Activated CD4-positive, alpha-beta T cell treated with anti-CD3 and anti-CD28 coated beads, Interleukin-2, amount 10 ng/mL, durations not matched to agents 24 days and 14 days (primary cell): ENCODE measurements at regions not wholly inside any gene's neighbourhood (a gene's known extent, or its start where the extent isn't known, plus 50 kb on each side); places are given as distances from the start of the nearest gene placed in this dataset.
"Not testable (repeated sequence)": the region's sequence is repeated elsewhere in the genome, so short reads cannot be mapped to it uniquely, and the experiment has no call there.

Experiments
- DNase-seq: peaks from one replicate; pipeline ENCODE4 v3.0.0; 2022
- H3K27ac Mint-ChIP-seq: one replicate; pipeline ENCODE4 v1.8.0; 2022; ENCODE audit warnings: mild to moderate bottlenecking, mixed read lengths
- H3K27me3 Mint-ChIP-seq: one replicate; pipeline ENCODE4 v1.8.0; 2022; ENCODE audit warnings: mixed read lengths
- H3K36me3 Mint-ChIP-seq: one replicate; pipeline ENCODE4 v1.8.0; 2022; ENCODE audit warnings: low read depth, mild to moderate bottlenecking, mixed read lengths
- H3K4me1 Mint-ChIP-seq: one replicate; pipeline ENCODE4 v1.8.0; 2021; ENCODE audit warnings: mixed read lengths
- H3K4me3 Mint-ChIP-seq: one replicate; pipeline ENCODE4 v1.8.0; 2022; ENCODE audit warnings: mild to moderate bottlenecking, moderate library complexity, mixed read lengths
- H3K9me3 Mint-ChIP-seq: one replicate; pipeline ENCODE4 v1.8.0; 2021; ENCODE audit warnings: mixed read lengths
- intact Hi-C: fragments of 100-400 bp; cut with micrococcal nuclease; formaldehyde crosslinking; loops from one replicate; pipeline ENCODE4 v1.15.1; 2023

DNA sequence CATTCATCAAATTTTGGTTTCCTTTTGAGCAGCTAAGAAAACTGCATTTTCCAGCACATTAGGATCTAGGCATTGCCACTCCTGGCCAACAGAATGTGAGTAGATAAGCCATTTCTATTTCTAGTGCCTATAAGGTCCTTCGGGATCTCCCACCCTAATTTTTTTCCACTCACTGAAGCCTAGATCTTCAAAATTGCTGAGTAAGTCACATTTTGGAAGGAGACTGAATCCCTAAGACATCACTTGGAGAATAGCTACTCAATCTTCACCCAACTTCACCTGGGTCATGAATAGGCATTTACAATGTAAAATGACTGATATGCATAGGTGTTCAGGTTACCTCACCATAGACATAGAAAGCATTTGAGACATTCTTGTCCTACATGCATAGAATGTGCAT, 548.1 kb upstream of the GYPC start:
- H3K4me3 Mint-ChIP-seq: no peak overlapping the region
- DNase-seq: no peak
- H3K27me3 Mint-ChIP-seq: no peaks in the 10 kb centered on the region
- intact Hi-C loops: no loop called here
- H3K27ac Mint-ChIP-seq: no peak overlapping the region
- no peaks in the 10 kb centered on the region for H3K36me3 Mint-ChIP-seq
- no peaks in the 10 kb centered on the region for H3K4me1 Mint-ChIP-seq
- H3K9me3 Mint-ChIP-seq: no peaks in the 10 kb centered on the region

DNA sequence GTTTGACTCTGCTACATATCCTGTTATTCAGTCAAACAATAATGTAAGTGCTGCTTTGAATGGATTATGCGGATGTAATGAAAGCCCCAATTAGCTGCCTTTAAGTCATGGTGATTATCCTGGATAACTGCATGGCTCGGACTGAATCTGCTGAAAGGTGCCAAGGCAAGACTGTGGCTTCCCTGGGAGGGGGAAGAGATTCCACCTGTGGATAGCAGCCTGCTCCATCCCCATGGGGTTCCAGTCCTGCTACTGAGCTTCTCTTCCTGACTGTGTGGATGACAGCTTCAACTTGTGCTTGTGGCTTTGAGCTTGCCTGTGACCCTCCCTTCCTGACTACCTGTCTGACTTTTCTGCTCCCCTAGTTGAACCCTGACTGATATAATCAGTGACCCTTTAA, 540.0 kb upstream of the GYPC start:
- no peaks in the 10 kb centered on the region for H3K9me3 Mint-ChIP-seq
- H3K27me3 Mint-ChIP-seq: no peaks in the 10 kb centered on the region
- H3K4me1 Mint-ChIP-seq: no peaks in the 10 kb centered on the region
- no peak for DNase-seq
- no peaks in the 10 kb centered on the region for H3K36me3 Mint-ChIP-seq
- intact Hi-C loops: no loop called here
- H3K4me3 Mint-ChIP-seq: no peak overlapping the region
- H3K27ac Mint-ChIP-seq: no peak overlapping the region

DNA sequence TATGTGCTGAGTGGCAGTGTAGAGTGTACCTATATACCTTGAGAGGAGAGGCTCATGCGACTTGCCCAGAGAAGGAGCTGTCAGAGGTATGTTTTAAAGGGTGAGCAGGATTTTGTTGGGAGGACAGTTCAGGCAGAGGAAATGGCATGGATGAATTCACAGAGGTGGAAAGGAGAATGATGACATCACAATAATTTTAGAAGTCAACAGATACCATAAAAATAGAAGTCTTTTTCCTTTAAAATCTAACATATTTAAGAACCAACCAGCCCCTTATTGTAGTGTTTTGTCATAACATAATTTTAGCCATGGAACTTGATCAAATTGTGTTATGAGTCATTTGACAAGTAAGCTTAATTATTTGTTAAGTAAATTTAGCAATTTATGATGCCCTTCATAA, 538.1 kb upstream of the GYPC start:
- Mint-ChIP-seq H3K27me3 (no peaks in the 10 kb centered on the region), H3K27ac (no peak overlapping the region), H3K9me3 (no peaks in the 10 kb centered on the region), H3K4me3 (no peak overlapping the region), H3K4me1 (no peaks in the 10 kb centered on the region), H3K36me3 (no peaks in the 10 kb centered on the region)
- intact Hi-C loops: no loop called here
- DNase-seq: no peak

DNA sequence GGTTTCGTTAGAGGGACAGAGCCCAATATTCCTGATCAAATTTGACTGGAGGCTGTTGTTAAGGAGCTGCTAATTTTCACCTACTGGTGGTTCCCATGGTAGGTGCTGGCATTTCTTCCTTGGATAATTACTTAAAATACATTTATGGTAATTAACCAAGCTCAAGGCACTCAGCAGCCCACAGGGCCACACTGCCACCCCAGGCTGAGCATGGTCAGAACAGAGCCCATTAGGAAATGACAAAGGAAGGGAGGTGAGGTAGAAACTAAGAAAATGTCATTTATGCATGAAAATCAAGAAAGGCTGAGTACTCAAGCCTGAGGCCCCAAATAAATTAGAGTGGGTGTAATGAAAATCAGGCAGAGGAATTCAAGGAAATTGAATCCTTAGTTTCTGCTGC, 510.2 kb upstream of the GYPC start:
- no peaks in the 10 kb centered on the region for H3K4me1 Mint-ChIP-seq
- no peak for DNase-seq
- no peaks in the 10 kb centered on the region for H3K36me3 Mint-ChIP-seq
- no peak overlapping the region for H3K4me3 Mint-ChIP-seq
- no peaks in the 10 kb centered on the region for H3K27me3 Mint-ChIP-seq
- no peaks in the 10 kb centered on the region for H3K9me3 Mint-ChIP-seq
- no peak overlapping the region for H3K27ac Mint-ChIP-seq
- intact Hi-C loops: no loop called here

GRCh38 chr2:126154256-126154785, 501.6 kb upstream of the GYPC start:
- Mint-ChIP-seq H3K9me3 (no peaks in the 10 kb centered on the region), H3K27ac (no peak overlapping the region)

DNA sequence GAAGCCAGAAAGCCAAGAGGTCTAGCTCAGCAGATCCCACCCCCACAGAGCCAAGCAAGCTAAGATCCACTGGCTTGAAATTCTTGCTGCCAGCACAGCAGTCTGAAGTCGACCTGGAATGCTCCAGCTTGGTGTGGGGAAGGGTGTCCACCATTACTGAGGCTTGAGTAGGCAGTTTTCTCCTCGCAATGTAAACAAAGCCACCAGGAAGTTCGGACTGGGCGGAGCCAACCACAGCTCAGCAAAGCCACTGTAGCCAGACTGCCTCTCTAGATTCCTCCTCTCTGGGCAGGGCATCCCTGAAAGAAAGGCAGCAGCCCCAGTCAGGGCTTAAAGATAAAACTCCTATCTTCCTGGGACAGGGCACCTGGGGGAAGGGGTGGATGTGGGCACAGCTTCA, 495.0 kb upstream of the GYPC start:
- H3K36me3 Mint-ChIP-seq, H3K27me3 Mint-ChIP-seq, DNase-seq, H3K4me3 Mint-ChIP-seq, H3K9me3 Mint-ChIP-seq, H3K4me1 Mint-ChIP-seq, H3K27ac Mint-ChIP-seq, intact Hi-C loops: not testable (repeated sequence)

More at GRCh38 chr2:126154256-126154785, 501.6 kb upstream of the GYPC start:
- no peaks in the 10 kb centered on the region for H3K36me3 Mint-ChIP-seq
- intact Hi-C loops: no loop called here
- H3K4me1 Mint-ChIP-seq: no peaks in the 10 kb centered on the region
- no peaks in the 10 kb centered on the region for H3K27me3 Mint-ChIP-seq
- DNase-seq: no peak
- H3K4me3 Mint-ChIP-seq: no peak overlapping the region

DNA sequence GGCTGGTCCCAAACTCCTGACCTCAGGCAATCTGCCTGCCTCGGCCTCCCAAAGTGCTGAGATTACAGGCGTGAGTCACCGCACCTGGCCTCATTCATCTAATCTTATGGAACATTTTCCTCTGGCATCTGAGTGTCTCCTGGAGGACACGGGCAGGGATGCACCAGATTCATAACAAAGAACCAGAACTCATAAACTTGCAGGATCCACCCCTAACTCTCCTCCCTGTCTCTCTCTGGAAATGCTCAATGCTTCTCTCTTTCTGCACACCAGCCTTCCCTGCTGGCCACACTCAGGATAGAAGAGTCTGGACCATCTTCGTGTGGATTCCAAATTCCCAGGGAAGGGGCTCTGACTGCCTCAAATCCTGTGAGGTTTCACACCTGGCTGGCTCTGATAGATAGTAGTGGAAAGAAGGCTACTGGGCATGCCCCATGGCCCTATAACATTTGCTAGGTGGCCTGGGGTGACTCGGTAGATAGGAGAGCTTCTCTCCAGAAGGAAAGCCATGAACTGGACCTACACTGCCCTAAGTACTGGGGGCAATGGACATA, 483.2 kb upstream of the GYPC start:
- Mint-ChIP-seq H3K9me3 (no peaks in the 10 kb centered on the region), H3K36me3 (no peaks in the 10 kb centered on the region), H3K4me3 (no peak overlapping the region), H3K27ac (no peak overlapping the region), H3K27me3 (no peaks in the 10 kb centered on the region), H3K4me1 (no peaks in the 10 kb centered on the region)
- DNase-seq: no peak
- intact Hi-C loops: no loop called here

- H3K4me1 Mint-ChIP-seq: no peaks in the 10 kb centered on the region
Observed at GRCh38 chr2:126175222-126175621, 480.7 kb upstream of the GYPC start.

DNA sequence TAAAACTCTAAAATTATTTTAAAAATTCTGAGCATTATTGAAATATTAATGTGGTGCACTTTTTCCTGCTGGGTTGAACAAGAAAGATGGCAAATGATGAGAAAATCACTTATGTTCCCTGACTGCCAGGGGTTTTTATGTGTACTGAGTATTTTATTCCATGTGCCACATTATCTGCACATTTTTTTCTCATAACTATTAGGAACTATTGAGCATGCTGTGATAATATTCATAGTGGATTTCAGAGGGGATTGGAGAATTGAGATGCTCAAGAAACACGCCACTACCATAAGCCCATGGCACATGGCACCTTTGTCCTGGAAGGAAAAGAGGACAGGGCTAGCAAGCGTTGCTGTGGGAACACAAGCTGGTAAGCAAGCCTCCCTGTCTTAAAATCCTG, 478.5 kb upstream of the GYPC start:
- no peak for DNase-seq
- Mint-ChIP-seq H3K36me3 (no peaks in the 10 kb centered on the region), H3K9me3 (no peaks in the 10 kb centered on the region), H3K4me3 (no peak overlapping the region), H3K4me1 (no peaks in the 10 kb centered on the region), H3K27ac (no peak overlapping the region), H3K27me3 (no peaks in the 10 kb centered on the region)
- intact Hi-C loops: no loop called here

More at GRCh38 chr2:126175222-126175621, 480.7 kb upstream of the GYPC start:
- DNase-seq: no peak
- H3K27ac Mint-ChIP-seq: no peak overlapping the region
- intact Hi-C loops: no loop called here
- H3K9me3 Mint-ChIP-seq: no peaks in the 10 kb centered on the region
- no peaks in the 10 kb centered on the region for H3K36me3 Mint-ChIP-seq
- no peak overlapping the region for H3K4me3 Mint-ChIP-seq
- H3K27me3 Mint-ChIP-seq: no peaks in the 10 kb centered on the region

DNA sequence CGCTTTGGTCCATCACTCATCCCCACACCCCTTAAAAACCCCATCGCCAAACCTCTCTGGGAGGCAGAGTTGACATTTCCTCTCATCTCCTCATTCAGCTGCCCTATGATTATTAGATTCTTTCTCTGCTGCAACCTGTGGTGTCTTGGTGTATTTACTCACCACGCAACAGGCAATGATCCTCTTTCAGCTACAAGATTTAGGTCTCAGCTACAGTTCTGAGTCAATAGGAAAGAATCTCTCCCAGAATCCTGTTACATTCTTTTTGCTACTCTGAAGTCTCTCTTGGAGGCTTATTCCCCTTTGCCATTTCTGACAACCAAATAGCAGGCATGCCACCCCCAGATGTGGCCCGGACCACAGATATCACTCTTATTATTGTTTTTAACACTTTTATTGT, 468.3 kb upstream of the GYPC start:
- H3K4me3 Mint-ChIP-seq: no peak overlapping the region
- no peak overlapping the region for H3K27ac Mint-ChIP-seq
- no peaks in the 10 kb centered on the region for H3K4me1 Mint-ChIP-seq
- H3K9me3 Mint-ChIP-seq: no peaks in the 10 kb centered on the region
- no peaks in the 10 kb centered on the region for H3K27me3 Mint-ChIP-seq
- DNase-seq: no peak
- H3K36me3 Mint-ChIP-seq: no peaks in the 10 kb centered on the region
- intact Hi-C loops: no loop called here

DNA sequence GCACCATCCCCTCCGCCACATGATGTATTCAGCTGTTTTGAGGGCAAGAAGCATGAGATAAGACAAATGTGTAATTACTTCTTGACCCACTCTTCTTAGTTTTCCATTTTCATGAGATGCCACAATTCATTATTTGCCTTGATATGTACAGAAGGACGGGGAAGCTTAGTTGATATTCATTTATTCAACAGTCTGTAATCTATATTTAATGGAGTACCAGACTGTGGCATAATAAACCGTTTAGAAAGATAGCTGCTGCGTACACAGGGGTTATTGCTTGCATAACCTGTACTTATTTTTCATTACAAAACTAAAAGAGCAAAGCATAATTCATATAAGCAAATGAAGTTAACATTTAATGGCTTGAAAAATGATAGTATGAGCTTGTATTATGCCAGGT, 466.4 kb upstream of the GYPC start:
- Mint-ChIP-seq H3K27me3 (no peaks in the 10 kb centered on the region), H3K4me1 (no peaks in the 10 kb centered on the region), H3K9me3 (no peaks in the 10 kb centered on the region), H3K4me3 (no peak overlapping the region), H3K36me3 (no peaks in the 10 kb centered on the region), H3K27ac (no peak overlapping the region)
- no peak for DNase-seq
- intact Hi-C loops: no loop called here

DNA sequence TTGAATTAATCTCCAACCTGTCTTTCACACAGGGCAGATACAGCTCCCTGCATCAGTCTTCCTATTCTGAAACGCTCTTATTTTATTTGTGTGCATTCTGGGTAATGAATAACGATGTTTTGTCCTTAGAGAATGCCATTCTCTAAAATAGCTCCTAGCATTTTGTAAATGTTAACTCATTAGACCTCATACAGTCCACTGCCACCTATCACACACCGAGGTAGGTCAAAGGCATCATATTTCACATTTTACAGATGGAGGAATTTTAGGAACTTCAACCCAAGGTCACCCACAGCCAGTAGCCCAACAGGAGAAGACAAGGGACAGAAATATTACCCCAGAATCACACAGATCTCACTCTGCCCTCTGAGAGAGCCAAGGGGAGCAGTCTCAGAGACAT, 455.4 kb upstream of the GYPC start:
- H3K9me3 Mint-ChIP-seq: no peaks in the 10 kb centered on the region
- no peak overlapping the region for H3K27ac Mint-ChIP-seq
- no peaks in the 10 kb centered on the region for H3K27me3 Mint-ChIP-seq

DNA sequence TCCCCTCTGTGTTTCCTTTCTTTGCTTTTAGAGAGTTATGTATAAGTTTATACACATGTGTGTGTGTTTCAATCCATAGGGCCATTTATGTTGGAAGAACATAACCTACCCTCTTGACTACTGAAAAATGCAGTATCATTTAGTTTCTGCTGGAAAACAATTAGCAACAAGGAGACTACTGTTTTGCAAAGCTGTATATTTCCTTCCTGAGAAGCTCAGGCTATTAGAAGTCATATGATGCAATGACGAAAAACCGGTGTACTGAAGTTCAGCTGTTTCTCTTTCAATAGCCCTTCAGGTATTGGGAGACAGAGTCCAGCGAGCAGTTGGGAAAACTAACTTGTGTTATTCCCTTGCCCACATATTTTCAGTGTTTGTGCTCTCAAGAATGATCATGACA, 447.7 kb upstream of the GYPC start:
- no peak overlapping the region for H3K4me3 Mint-ChIP-seq
- intact Hi-C loops: no loop called here

More for the DNA sequence above, 455.4 kb upstream of the GYPC start:
- H3K4me1 Mint-ChIP-seq: no peaks in the 10 kb centered on the region
- no peak overlapping the region for H3K4me3 Mint-ChIP-seq
- intact Hi-C loops: no loop called here
- no peak for DNase-seq
- no peaks in the 10 kb centered on the region for H3K36me3 Mint-ChIP-seq

DNA sequence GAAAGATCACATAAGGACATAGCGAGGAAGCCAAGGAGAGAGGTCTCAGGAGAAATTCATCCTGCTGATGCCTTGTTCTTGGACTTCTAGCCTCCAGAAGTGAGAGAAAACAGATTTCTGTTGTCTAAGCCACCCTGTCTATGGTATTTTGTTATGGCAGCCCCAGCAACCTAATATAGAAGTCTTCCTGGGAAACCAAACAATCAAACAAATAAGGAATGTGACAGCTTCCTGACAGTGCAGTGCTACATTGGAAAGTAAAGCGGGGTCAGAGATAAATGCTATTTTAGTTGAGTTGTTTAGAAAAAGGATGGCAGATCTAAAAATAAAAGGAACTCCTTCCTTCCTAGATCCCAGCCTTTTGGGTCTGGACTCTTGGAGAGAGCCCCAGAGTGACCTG, 443.2 kb upstream of the GYPC start:
- Mint-ChIP-seq H3K27me3 (no peaks in the 10 kb centered on the region), H3K27ac (no peak overlapping the region), H3K36me3 (no peaks in the 10 kb centered on the region), H3K4me3 (no peak overlapping the region), H3K4me1 (no peaks in the 10 kb centered on the region), H3K9me3 (peaks cover 4% of the 10 kb centered on the region)
- DNase-seq: no peak
- intact Hi-C loops: no loop called here

More for the DNA sequence above, 447.7 kb upstream of the GYPC start:
- DNase-seq: no peak
- Mint-ChIP-seq H3K36me3 (no peaks in the 10 kb centered on the region), H3K27ac (no peak overlapping the region), H3K27me3 (no peaks in the 10 kb centered on the region), H3K4me1 (no peaks in the 10 kb centered on the region), H3K9me3 (peaks cover 4% of the 10 kb centered on the region)

- no peaks in the 10 kb centered on the region for H3K36me3 Mint-ChIP-seq
Observed at GRCh38 chr2:126219081-126219480, 436.9 kb upstream of the GYPC start.

More at GRCh38 chr2:126219081-126219480, 436.9 kb upstream of the GYPC start:
- DNase-seq: no peak
- H3K27me3 Mint-ChIP-seq: no peaks in the 10 kb centered on the region
- H3K9me3 Mint-ChIP-seq: peaks cover 3% of the 10 kb centered on the region
- no peak overlapping the region for H3K4me3 Mint-ChIP-seq
- intact Hi-C loops: no loop called here
- H3K4me1 Mint-ChIP-seq: no peaks in the 10 kb centered on the region
- H3K27ac Mint-ChIP-seq: no peak overlapping the region
